Left kidney (tissue), 1 donor: ENCODE measurements at regions not wholly inside any gene's neighbourhood (a gene's known extent, or its start where the extent isn't known, plus 50 kb on each side); places are given as distances from the start of the nearest gene placed in this dataset.

Experiments
- DNase-seq: peaks from one replicate; pipeline ENCODE4 v3.0.0-alpha.2; 2013

DNA sequence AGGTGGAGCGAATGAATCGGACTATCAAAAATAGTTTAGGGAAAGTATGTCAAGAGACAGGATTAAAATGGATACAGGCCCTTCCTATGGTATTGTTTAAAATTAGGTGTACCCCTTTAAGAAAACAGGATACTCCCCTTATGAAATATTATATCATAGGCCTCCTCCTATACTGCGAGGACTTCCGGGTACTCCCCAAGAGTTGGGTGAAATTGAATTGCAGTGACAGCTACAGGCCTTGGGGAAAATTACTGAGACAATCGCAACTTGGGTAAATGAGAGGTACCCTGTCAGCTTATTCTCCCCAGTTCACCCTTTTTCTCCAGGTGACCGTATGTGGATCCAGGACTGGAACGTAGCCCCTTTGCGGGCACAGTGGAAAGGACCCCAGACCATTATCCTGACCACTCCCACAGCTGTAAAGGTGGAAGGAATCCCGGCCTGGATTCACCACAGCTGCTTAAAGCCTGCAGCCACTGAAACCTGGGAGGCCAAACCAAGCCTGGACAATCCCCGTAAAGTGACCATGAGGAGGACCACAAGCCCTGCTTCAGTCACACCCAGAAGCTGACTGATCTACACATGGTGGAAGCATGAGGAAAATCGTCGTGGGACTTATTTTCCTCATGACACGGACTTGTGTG, 1138.1 kb downstream of the ARAP2 start:
- DNase-seq: no peak

DNA sequence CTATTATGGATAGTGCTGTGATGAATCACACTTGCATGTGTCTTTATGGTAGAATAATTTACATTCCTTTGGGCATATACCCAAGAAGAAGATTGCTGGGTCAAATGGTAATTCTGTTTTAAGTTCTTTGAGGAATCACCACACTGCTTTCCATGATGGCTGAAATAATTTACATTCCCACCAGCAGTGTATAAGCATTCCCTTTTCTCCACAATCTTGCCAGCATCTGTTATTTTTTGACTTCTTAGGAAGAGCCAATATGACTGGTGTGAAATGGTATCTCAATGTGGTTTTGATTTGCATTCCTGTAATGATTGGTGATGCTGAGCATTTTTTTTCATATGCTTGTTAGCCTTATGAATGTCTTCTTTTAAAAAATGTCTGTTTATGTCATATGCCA, 1120.2 kb downstream of the ARAP2 start:
- DNase-seq: no peak

- no peak for DNase-seq
Measured at GRCh38 chr4:35125995-35126712, 1118.2 kb downstream of the ARAP2 start.

GRCh38 chr4:35138449-35138848, 1105.9 kb downstream of the ARAP2 start:
- DNase-seq: no peak

DNA sequence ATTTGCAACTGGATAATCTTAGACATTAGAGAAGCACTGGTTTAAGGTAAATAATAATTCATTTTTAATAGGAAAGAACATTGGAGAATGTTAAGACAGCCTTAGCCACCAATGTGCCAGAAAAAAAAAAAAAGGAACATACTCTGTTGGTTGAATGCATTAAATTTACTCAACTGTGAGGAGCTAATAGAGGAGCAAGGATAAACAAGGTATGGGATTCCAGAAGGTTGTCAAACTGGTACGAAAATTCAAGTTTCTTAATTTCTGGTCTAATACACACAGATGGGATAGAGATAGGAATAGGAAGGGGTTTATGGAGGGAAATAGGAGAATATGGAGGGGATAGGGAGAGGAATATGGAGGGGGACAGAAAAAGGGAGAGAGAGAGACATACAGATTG, 1096.6 kb downstream of the ARAP2 start:
- no peak for DNase-seq

- no peak for DNase-seq
Measured at GRCh38 chr4:35151816-35152572, 1092.3 kb downstream of the ARAP2 start.

DNA sequence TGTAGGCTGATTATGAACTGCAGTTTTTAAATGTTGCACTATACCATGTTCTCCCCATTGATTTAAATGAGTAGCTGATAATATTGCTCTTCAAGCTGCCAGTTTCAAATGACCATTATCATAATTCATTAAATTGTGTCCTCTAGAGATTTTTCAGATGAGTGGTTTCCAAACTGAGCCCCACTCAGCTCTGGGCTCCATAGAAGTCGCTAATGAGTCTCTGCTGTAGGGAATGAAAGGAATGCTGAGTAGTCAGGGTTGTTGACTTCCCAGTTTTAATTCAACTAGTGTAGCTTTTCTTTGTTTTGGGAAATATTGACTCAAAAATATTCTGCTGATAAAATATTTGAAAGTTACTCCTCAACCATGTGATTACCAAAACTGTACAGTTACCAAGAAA, 1081.1 kb downstream of the ARAP2 start:
- DNase-seq: no peak

DNA sequence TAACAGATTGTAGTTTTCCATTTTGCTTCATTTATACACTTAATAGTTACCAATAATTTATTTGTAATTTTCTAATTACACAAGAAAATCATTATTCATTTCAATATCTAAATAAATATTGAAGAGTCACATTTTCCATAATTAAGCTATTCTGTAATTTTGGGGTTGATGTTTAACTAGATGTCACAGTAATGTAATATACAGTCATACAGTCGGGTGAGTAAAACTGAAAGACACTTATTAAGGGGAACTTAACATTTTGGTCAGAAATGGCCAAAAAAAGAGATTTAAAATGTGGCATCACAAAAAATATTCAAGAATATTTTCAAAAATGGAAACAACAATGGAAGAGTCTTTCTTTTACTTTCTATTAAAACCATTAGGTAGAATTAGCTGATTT, 1080.3 kb downstream of the ARAP2 start:
- no peak for DNase-seq

DNA sequence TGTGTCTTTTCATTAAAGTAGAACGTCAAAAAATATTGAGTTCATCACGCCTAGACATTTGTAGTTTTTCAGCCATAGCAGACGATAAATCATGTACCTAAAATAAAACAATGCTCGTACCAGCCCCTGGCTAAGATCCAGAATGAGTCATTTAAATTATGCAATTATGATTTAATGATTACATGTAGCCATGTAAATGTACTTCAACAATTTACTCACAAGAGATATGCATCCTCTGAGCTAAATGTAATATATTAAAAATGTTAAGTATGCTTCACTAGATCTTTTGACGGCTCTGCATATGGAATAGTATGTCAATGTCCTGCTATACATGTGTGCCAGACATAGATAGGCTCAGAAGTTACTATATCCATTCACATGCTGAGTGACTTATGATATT, 1077.8 kb downstream of the ARAP2 start:
- DNase-seq: no peak

DNA sequence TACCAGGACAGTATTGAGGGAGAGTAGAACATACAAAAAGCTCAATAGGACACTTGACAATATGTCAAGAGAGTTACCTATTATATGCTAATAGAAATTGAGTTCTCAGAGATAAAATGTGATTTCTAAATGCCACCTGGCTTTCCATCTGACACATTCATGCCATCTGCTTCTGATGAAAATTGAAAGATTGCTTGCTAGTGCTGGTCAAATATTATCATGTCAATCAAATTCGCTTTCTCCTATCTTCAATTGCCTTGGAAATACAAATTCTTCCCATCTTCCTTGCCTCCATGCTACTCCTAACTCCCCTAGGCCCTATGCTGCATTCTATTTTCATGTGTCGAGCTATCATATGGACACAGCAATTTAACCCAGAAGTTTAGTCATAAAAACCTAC, 1076.9 kb downstream of the ARAP2 start:
- no peak for DNase-seq

DNA sequence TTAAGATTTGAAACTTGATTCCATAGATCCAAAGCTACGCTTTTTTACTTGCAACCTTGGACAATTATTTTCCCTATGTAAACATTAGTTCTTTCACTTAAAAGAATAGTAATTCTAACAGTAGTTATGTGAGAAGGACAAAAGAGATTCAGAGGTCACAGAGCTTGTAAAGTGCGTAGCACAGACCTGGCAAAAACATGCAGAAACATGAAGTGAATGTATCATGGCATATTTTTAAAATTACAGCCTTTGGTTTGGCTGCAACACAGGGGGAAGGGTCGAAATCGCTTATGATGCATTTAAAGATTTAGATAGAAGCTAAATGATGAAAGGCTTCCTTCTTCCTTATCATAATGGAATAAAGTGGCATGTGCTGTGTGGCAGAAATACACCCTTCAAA, 1068.8 kb downstream of the ARAP2 start:
- no peak for DNase-seq

GRCh38 chr4:35175894-35176293, 1068.4 kb downstream of the ARAP2 start:
- no peak for DNase-seq

- no peak for DNase-seq
Measured at GRCh38 chr4:35182451-35182850, 1061.9 kb downstream of the ARAP2 start.

DNA sequence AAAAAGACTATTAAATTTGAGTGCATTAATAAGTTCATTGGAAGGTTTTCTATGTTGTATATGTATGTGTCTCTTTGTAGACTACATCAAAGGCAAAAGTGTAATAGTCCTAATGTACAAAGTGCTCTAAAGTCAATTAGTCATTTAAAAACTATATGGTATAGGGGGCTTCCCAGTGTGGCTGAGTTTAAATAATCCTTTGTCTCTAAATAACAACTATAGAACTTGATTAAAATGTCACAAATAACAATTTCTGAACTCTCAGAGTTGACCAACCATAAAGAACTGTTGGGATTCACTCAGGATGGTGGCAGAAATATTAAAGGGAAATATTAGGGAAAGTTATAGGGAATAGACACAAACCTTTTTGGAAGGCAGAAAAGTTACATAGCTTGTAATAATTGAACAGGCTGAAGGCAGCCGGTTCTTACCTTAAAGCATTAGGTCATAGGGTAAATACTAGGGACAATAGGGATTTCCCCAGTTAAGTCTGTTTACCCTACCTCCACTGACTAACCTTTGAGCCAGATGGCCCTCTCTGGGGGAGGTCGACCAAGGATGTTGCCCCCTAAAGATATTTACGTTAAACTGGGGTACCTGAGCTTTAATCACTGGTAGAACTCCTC, 1054.2 kb downstream of the ARAP2 start:
- DNase-seq: no peak

- no peak for DNase-seq
Measured at GRCh38 chr4:35201403-35201802, 1042.9 kb downstream of the ARAP2 start.

DNA sequence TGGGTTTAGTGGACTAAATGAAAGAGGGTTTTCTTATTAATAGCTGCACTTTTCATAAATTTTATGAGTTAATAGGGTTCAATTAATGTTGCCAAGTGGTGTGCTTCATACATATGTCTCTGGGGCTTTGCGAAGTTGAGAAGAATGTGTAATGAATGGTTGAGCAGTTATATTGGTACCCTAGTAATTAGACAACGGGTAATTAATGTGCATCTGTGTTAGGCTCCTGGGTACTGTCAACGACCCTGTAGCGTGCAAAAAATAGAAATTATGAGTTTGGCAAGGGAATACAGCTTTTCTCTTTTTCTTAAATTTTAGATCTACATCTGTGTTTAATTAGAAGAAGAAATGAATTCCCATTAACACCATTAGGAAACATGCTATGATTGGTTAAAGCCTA, 1027.7 kb downstream of the ARAP2 start:
- no peak for DNase-seq

DNA sequence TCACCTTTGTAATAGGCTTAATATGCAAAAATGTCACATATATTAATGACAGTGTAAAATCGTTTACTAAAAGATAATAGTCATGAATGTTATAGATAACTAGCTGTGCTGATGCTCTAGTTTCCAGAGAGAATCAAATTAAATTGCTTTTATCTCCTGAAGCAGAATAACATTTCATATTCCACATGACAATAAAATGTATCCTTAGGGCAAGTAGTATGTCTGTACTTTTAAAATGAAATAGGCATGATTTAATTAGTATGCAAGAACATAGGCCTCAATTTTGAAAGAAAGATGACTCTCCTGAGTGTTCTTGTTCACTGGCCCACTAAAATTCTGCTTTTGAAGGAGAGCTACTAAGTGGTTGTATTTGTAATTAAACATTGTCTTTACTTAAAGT, 1027.0 kb downstream of the ARAP2 start:
- DNase-seq: no peak

GRCh38 chr4:35228313-35228712, 1016.0 kb downstream of the ARAP2 start:
- DNase-seq: peak; percentile 7

DNA sequence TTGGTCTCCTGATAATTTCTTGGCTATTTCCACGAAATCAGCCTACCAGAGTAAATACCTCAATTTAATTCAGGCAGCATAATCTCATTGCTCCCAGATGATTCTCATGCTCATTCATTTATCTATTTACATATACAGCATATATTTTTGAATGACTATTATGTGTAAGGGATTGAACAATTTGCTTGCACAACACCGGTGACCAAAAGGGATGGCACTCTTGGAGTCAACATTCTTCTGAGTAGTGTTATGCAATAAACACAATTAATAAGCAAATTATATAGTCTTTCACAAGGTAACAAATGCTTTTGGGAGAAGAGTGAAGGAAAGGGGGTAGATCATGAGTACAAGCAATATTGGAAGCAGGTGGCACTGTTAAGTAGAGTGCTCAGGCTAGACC, 1015.3 kb downstream of the ARAP2 start:
- no peak for DNase-seq

GRCh38 chr4:35237924-35238323, 1006.4 kb downstream of the ARAP2 start:
- no peak for DNase-seq

DNA sequence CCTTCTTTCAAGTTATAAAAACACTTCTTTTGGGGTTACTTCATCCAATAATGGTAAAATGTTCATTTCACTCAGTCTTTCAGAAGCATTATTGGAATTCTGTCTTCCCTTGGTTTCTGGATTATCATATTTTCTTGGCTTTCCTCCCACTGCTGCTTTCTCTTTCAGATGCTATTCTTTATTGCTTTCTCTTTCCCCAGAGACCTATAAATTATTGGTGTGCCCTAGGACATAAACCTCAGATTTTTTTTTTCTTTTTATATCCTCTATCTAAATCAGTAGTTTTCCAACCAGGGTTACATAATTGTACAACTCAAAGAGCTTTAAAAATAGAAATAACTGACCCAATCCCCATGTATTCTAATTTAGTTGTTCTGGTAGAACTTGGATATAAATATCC, 1005.5 kb downstream of the ARAP2 start:
- DNase-seq: no peak

DNA sequence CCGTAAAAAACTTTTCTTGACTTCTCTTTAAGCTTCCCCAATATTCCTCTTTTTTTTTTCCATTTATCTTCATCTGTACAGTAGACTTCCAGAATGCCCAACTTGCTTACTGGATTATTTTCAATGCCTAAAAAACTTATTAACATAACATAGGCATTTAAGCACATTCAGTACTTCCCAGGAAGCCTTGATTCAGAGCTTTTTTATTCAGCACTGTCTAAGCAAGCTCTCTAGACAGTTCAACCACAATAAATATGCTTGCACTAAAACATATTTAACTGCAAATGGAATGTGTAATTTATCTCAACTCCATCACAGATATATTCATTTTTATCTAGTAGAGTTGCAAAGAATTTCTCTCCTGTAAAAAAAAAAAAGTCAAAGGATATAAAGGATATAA, 997.8 kb downstream of the ARAP2 start:
- no peak for DNase-seq

GRCh38 chr4:35247047-35247446, 997.3 kb downstream of the ARAP2 start:
- DNase-seq: no peak
